OCI-LY7 (cell line): ENCODE measurements at regions not wholly inside any gene's neighbourhood (a gene's known extent, or its start where the extent isn't known, plus 50 kb on each side); places are given as distances from the start of the nearest gene placed in this dataset.

Experiments used
- CTCF ChIP-seq: fragments of 200-600 bp; sonication (generic); conservative IDR thresholded peaks from 2 replicates; pipeline ENCODE4 v1.5.1; 2014; ENCODE audit warnings: mild to moderate bottlenecking, antibody characterized with exemption, low read length, moderate library complexity, mixed read lengths
- EZH2phosphoT487 ChIP-seq: fragments of 200-600 bp; sonication (generic); IDR thresholded peaks from 2 replicates; pipeline ENCODE4 v1.6.1; 2018; ENCODE audit warnings: low read depth, borderline replicate concordance, mild to moderate bottlenecking, mixed run types, antibody characterized with exemption, low read length, moderate library complexity, mixed read lengths

GRCh38 chr1:47682198-47682597 is 244.4 kb downstream of the FOXD2 start:
- TF ChIP-seq CTCF (no peak), EZH2phosphoT487 (no peak)
